NCI-H1105 (cell line): ENCODE measurements at regions not wholly inside any gene's neighbourhood (a gene's known extent, or its start where the extent isn't known, plus 50 kb on each side); places are given as distances from the start of the nearest gene placed in this dataset.
"Not testable (repeated sequence)": the region's sequence is repeated elsewhere in the genome, so short reads cannot be mapped to it uniquely, and the experiment has no call there.

Experiments used
- DNase-seq: peaks from one replicate; lab custom pipeline; 2025; lab: John Stamatoyannopoulos, UW

DNA sequence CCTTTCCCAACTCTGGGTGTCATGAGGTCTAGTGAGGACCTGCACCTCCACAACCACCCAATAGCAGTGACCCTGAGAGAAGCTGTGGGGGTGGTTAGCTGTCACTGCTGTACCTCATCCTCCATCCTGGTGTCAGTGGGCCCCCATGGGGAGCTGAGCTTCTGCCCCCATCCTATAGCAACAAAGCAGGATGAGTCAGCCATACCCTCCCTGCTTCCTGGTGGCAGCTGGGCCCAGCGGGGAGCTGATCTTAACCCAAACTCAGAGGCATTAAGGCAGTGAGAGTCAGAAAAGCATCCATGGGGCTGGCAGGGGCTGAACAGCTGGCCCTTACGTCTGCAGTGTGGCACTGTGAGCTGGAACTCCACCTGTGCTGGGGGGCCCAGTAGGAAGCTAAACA lies 247.8 kb upstream of the HDAC4 start:
- no peak for DNase-seq

DNA sequence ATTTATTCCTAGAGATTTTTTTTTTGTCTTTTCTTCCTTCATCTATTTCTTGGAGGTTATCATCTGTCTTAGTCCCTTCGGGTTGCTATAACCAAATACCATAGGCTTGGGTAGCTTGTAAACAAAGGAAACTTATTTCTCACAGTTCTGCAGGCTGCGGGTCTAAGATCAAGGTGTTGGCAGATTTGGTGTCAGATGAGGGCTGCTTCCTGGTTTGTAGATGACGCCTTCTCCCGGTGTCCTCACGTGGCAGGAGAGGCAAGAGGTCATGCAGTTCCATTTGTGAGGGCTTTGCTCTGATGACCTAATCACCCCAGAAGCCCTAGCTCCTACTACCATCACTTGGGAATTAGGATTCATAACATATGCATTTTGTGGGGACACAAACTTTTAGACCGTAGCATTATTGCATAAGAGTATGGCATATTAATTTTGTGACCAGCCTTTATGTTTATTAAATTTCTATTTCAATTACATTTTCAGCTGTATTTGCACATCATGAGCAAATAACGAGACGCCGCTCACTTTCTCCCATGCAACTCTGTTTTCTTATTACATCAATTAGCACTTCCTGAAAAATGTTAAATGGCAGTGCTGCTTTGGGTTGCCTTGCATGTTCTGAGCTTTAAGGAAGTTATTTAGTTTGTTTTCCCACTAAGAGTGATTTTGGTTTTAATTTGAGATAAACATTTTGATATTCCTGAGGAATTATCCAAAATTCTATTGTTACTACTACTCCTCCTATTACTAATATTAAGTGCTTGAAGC lies 246.4 kb upstream of the HDAC4 start:
- no peak for DNase-seq

DNA sequence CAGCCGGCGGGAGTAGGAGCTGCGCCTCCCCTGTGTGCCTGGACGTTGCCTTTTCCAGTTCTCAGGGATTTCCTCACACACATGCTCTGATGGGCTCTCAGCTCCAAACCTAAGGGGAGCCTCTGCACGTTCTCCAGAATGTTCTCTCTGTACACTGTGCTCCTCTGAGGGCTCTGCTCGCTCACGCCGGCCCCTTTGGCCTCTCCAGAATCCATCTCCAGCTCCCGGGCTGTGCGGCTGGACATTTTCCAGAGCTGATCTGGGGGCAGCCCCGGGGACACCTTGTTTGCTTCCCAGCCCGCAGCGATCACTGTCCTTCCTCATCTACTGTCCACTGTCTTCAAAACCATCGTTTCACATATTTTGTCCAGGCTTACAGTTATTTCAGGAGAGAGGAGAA lies 245.4 kb upstream of the HDAC4 start:
- no peak for DNase-seq

DNA sequence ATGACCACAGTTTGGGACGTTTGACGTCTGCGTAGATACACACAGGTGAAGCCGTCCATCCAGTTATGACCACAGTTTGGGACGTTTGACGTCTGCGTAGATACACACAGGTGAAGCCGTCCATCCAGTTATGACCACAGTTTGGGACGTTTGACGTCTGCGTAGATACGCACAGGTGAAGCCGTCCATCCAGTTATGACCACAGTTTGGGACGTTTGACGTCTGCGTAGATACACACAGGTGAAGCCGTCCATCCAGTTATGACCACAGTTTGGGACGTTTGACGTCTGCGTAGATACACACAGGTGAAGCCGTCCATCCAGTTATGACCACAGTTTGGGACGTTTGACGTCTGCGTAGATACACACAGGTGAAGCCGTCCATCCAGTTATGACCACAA lies 243.8 kb upstream of the HDAC4 start:
- not testable (repeated sequence) for DNase-seq

DNA sequence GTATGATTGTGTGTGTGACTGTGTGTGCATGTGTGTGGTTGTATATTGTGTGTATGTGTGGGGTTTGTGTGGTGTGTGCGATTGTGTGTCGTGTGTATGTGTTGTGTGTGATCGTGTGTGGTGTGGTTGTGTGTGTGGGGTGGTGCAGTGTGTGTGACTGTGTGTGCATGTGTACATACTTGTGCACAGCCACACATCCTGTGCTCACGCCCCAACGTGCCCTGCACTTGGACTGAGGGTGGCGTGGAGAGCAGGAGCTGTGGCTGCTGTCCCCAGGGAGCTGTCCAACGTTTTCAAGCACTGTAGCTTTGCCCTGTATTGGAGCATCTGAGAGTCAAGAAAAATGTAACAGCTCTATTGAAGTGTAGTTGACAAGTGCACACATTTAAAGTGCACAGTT lies 243.2 kb upstream of the HDAC4 start:
- no peak for DNase-seq

DNA sequence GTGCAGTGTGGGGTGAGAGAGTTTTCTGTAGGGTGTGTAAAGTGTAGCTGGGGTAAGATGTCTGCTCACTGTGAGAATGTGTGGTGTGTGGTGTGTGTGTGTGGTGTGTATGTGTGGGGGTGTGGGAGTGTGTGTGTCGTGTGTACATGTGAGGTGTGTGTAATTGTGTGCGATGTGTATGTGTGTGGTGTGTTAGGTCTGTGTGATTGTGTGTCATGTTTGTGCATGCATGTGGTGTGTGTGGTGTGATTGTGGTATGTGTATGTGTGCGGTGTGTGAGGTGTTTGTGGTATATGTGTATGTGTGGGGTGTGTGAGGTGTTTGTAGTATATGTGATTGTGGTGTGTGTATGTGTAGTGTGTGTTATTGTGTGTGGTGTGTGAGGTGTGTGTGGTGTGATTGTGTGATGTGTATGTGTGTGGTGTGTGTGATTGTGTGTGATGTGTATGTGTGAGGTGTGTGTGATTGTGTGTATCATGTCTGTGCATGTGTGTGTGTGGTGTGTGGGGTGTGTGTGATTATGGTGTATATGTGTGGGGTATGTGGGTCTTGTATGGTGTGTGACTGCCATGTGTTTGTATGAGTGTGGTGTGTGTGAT lies 241.7 kb upstream of the HDAC4 start:
- no peak for DNase-seq

DNA sequence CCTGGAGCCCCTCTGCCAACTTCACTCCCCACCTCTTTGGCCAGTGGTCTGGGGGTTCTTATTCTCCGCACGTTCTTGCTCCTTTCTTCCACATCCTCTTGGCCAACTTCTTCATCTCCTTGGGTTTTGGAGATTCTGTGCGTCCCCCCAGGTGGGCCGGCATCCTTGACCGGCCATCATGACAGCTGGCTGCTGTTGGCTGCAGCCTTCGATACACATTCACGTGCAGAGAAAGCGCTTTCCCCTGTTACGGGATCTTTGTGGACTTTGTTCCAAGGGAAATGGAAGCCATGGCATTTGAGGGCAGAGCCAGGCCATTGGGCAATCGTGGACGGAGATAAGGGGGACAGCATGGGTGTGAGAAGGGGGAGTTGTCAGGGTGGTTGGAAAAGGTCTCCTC lies 241.1 kb upstream of the HDAC4 start:
- not testable (repeated sequence) for DNase-seq

DNA sequence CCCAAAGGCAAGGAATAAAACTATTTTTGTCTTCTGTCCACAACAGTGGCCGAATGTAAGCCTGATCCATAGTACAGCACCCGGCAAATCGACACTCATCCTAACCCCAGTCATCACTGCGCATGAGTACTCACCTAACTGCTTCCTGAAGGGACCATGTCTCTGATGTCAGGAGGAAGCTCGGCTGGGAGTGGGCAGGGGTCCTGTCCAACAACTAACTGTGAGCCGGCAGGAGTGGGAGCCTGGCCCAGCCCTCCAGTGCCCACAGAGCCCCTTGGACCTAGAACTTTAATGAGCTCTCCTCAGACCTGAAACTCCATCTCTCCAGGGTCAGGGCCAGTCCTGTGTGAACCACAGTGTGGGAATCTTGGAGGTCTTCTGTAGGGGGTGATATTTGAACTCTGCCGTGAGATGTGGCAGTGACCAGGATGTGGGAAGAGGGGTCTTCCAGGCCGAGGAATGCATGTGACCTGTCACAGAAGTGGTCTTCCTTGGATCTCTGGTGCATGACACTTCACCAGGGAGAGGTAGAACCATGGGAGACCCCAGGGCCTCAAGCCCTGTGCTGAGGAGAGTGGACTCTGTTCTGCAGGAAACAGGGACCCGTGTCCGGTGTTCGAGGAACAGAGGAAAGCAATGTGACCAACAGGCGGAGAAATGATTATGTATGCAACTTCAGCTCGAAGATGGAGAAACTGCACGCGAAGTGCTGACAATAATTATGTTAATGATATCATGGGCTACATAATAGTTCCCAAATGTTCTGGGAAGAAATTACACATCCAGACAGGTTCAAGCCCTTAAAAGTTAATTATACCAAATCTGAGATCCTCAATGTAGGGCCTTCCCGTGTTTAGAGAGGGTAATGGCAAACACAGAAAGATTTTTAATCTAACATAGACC lies 240.1 kb upstream of the HDAC4 start:
- DNase-seq = no peak

DNA sequence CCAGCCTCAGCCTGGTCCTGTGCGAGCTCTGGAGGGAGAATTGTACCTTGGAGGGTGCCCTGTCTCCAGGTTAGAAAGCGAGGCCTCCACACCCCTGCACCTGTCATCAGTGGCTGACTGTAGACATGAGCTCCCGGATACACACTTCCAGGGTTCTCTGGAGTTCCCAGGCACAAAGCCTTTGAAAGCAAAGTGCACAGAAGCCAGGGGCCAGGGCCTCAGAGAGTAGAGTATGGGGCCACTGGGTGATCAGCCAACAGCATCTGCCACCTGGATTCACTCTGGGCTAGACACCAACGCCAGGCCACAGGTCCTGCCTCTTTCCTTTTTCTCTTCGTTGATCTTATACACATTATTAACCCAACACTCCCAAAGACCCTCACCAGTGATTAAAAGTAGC lies 239.4 kb upstream of the HDAC4 start:
- DNase-seq = no peak

DNA sequence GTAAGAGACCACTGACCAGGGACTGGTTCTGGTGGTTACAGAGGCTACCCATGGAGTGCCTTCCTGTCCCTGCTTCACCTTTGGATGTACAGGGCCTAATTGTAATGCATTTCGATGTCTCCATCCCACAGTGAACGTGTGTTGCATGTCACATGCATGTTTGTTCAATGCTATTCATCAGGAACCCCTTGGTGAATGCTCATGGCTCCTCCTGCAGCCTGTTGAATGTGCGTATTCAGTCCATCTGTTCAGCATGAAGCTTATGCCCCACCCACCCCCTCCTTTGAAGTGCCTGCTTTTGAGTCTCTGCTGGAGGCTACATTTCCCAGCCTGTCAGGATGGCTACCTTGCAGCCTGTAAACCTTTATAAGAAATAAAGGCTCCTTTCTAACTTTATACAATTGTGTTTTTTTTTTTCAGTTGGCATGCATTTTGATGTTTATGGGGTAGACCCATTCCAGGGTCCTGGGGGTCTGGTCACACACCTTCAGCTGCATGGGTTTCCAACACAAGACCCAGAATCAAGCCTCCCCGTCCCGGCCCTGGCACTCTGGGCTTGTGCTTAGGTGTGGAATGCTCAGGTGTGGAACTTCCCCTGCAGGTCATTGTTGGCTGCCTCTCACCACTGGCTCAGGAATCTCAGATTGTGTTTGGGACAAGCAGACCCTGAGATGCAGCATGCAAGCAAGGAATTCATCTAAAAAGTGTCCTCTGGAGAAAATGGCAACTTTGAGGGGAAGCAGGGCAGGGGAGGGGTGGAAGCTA lies 238.8 kb upstream of the HDAC4 start:
- DNase-seq = no peak

DNA sequence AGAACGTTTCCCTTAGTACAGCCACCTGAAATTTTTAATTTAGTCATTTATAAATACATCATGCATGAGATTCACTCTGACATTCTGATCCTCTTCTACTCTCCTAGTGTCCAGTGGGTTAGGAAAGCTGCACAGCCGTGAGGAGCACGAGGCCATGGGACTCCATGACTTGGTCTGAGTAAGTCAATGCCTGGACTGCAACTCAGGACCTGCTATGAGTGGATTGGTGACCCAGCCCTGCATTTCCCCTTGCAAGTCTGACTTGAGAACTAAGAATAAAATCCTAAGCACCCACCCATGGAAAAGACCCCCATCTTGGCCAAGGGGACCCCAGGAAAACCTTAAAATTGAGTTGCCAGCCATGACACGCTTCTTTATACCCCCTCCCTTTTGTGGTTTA lies 237.6 kb upstream of the HDAC4 start:
- DNase-seq = no peak

DNA sequence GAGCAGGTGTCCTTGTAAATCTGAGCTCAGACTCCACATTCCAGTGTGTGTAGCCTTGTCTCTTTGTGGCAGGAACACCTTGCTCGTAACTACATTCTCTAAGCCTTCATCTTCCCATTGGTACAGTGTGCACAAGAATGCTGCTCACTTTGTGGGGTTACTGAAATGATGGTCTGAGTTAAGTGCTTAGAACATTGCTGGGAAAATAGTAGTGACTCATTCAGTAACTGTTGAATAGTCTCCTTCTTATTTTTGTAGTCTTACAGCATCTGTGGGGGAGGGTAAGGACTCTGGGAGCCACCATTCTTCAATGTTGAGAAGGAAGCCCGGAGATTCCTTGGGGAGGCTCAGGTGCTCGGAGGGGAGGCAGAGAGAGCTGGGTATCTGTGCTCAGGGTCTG lies 236.0 kb upstream of the HDAC4 start:
- DNase-seq = no peak

DNA sequence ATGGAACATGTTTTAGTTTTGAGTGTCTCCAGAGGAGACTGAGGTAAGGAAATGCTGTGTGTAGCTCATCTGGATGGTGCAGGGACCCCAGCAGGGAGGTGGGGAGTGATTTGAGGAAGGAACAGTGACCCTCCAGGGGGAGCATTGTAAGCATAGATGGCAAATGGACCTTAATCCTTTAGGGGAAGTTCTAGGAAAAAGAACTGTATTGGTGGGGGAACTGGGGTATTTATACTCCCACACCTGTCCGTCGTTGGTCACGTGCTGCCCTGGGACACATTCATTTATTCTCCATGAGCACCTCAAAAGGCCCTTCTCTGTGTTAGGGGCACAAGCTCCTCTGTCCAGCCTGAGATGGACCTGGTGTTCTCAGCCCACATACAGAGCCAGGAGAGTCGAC lies 233.9 kb upstream of the HDAC4 start:
- DNase-seq = no peak

DNA sequence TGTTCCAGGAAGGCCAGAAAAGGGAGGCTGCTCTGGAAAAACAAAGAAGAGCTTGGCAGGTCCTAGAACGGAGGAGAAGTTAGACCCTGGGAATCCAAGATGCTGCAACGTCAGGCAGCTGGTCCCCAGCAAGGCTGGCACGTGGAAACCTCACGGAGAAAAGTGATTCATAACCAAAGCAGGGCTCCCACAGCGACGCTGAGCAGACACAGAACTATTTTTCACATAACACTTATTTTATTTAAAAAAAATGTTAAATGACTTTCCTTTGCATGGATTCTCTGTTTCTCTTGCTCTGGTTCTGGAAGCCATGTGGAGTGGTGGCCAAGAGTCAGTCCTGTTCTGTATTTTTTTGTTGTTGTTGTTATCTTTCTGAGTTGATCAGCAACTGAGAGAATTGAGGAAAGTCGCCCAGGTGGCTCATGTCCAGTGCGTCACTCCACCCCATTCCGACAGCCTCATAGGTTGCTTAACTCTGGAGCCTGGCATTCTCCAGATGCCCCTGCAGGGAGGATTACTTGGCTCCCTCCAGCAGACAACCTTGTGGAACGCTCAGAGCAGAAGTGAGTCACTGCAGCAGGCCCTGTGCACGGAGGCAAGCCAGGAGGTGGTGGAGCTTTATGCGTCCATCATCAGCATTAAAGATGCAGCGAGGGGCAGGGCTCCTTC lies 229.9 kb upstream of the HDAC4 start:
- no peak for DNase-seq

DNA sequence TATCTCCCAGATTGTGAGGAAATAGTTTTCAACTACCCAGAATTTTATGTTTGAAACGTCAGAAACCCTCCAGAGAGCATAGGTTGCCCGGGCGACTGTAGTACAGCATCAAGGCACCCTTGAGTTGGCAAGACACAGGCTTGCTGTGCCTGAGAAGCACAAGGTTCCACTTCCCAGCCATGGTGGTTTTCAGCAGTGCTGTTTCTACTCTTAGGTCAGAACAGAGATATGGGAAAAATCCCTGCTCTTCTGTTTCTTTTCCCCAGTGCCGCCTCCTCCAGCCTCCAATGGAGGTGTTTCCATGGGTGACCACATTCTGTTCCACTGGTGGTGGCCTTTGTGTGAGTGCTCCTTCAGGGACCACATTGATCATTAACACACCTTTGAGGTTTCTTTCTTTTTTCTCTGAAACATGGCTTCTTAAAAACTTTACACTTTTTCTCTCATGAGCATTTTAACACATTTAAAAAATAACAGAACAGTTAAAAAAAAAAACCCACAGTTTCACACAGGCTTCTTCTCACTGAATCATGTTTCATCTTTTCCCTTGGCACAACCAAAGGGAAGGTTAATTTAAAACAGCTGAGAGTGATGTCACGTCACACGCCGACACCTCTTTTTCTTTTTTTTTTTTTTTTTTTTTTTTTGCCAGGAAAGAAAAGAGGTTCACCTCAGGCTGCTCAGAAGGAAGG lies 229.3 kb upstream of the HDAC4 start:
- no peak for DNase-seq

DNA sequence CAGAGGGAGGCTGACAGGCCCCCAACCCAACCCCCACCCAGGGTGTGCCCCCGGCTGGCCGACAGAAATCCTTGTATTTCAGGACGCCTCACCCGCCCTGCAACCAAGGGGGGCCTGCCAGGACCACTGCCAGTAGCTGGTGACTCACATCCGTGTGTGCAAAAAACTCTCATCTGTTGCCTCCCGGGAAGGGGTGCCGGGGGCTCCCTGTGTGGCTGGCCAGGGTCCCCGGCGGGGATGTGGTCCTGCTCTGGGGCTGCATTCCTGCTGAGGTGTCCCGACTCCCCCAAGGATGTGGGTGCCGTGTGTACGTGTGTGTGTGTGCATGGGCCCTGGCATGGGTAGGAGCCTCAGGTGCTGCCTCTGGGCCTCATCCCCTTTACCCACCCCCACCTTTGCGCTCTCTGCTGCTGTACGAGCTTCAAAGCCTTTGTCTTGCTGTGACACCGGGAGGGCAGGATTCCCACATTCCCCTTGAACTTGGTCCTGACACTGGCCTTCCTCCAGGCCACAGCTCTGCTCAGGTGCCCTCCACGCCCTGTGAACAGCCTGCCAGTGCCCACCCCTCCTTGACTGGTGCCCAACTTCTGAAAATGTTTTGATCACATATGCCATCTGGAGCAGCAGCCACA lies 226.3 kb upstream of the HDAC4 start:
- no peak for DNase-seq

DNA sequence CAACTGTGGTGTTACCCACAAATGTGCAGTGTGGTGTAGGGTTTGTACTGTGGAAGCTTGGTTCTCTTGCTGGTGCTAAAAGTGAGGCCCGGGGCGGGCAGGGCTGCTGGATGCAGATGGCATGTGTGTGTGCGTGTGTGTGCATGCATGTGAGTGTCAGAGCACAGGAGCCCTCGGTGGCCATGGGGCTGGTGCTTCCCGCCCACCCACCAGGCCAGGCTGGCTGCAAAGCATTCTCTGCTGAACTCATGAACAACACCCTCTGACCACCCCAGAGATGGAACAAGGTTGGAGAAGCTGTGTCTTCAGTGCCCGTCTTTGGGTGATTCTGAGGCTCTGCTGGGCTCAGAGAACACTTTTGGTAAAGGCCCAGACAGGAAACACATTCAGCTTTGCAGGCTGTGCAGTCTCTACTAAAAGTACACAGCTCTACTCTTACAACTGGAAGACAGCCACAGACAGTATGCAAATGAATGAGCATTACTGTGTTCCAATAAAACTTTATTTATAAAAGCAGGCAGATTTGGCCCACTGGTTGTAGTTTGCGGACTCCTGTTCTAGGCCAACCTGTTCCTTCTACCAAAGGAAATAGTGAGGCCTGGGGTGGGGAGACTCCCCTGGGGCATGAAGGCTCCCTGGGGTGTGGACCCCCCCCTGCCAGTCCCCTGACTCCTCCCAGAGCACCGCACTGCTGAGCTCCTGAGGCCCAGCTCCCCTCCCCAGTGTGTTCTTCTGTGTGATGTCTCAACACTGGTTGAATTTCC lies 225.3 kb upstream of the HDAC4 start:
- no peak for DNase-seq

DNA sequence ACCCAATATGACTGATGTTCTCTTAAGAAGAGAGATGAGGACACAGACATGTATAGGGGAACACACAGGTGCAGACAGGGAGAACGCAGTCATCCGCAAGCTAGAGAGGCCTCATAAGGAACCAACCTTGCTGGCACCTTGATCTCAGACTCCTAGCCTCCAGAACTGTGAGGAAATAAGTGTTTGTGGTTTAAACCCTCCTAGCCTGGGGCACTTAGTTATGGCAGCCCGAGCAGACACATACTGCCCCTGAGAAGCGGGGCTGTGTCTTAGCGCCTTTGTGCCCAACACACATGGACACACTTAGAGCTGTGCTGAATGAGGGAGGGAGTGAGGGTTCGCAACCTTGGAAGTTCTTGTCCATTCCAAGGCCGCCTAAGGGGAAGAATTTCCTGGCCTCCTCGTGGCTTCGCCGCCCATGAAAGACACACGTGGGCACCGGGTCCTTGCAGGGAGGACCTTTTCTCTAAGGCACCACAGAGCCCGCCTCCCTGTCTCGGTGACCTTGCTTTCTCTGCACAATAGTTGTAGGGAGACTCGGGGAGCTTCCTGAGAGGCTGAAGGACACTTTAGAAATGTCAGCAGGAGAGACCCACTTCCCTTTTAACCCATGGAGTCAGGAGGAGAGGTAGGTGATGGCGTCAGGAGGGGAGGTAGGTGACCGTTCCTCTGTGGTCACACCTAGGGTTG lies 224.5 kb upstream of the HDAC4 start:
- DNase-seq = no peak

DNA sequence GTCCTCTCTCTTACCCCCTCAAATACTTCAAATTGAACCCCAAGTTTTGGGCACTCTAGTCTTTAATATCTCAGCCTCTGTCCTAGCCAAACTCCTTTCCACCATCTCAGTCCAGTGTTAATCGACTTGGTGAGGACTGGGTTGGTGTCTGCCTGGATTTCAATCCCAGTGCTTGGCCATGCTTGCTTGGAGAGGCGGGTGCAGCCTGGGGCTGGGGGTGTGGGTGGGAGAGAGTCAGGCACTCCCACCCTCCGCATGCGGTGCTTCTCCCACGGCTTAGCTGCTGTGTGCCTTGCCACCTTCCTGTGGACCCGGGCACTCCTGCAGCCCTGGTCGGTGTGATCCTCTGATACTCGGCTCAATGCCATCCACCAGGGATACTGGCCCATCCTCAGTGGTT lies 220.8 kb upstream of the HDAC4 start:
- DNase-seq = no peak
